ENCODE measurements at regions not wholly inside any gene's neighbourhood (a gene's known extent, or its start where the extent isn't known, plus 50 kb on each side); places are given as distances from the start of the nearest gene placed in this dataset.

GRCh38 chr2:13968811-13969210 is 663.7 kb upstream of the LRATD1 start:
- Histone ChIP-seq H3K4me1 (ENCODE audit: control insufficient read depth in 2 of 2, insufficient read depth in 2 of 2, low read length in 2 of 2) (no peaks in the 10 kb centered on the region), H3K9ac (ENCODE audit: low read length) (no peak overlapping the region), H3K4me3 (ENCODE audit: control extremely low read depth in 1 of 5, extremely low read depth in 1 of 5, insufficient read depth in 1 of 5, low read depth in 2 of 5, low read length in 4 of 5) (no peak overlapping the region), H3K27ac (ENCODE audit: low read length in 2 of 2) (no peak overlapping the region), H3K36me3 (replicated peaks in 1 of 2; ENCODE audit: control extremely low read depth in 1 of 2, control insufficient read depth in 1 of 2, extremely low read depth in 1 of 2, insufficient read depth in 2 of 2, low read length in 1 of 2) (no peaks in the 10 kb centered on the region), H3K27me3 (replicated peaks in 1 of 4; ENCODE audit: control extremely low read depth in 1 of 4, control insufficient read depth in 3 of 4, insufficient read depth in 4 of 4, low read length in 3 of 4) (no peaks in the 10 kb centered on the region), H3K9me3 (ENCODE audit: control extremely low read depth in 1 of 3, control insufficient read depth in 2 of 3, insufficient read depth in 1 of 3, low read length in 2 of 3) (peaks cover 0 to 5% (median 1%) of the 10 kb centered on the region in 3 donors), H2AFZ (ENCODE audit: insufficient read depth, low read depth, low read length, poor library complexity, severe bottlenecking) (no peak overlapping the region), H4K20me1 (ENCODE audit: control insufficient read depth, insufficient read depth, low read length, poor library complexity, severe bottlenecking) (no peaks in the 10 kb centered on the region), H3K79me2 (ENCODE audit: control insufficient read depth, insufficient read depth, low read length) (no peaks in the 10 kb centered on the region), H3K4me2 (replicated peaks; ENCODE audit: low read depth, low read length, poor library complexity, severe bottlenecking) (no peak overlapping the region)
- no peaks in the 10 kb centered on the region for H3K4me1 Mint-ChIP-seq
- no peak for DNase-seq
- ChIA-PET CTCF (no interaction called here), POLR2A (no interaction called here)
- ATAC-seq (ENCODE audit: low read depth): no peak
- no peaks in the 10 kb centered on the region for H3K27me3 Mint-ChIP-seq
- no peak for TF ChIP-seq EZH2 (IDR thresholded peaks at IDR 0.05; ENCODE audit: borderline replicate concordance, insufficient read depth, low read depth, low read length, poor library complexity, severe bottlenecking)
- TF ChIP-seq CTCF (IDR thresholded peaks at IDR 0.05): no peak
- no peak overlapping the region for H3K4me3 Mint-ChIP-seq
- 60% methylated on average over 1 of the region's 2 CpGs for WGBS (ENCODE audit: insufficient coverage)
- no peak overlapping the region for H3K27ac Mint-ChIP-seq
- intact Hi-C loops (cut with micrococcal nuclease): no loop called here
- peaks cover 2% of the 10 kb centered on the region for H3K9me3 Mint-ChIP-seq (ENCODE audit: insufficient read depth)

GRCh38 chr2:13986119-13986720 is 646.3 kb upstream of the LRATD1 start:
- intact Hi-C loops (cut with micrococcal nuclease): no loop called here
- H3K4me1 ChIP-seq (ENCODE audit: control insufficient read depth in 2 of 2, insufficient read depth in 2 of 2, low read length in 2 of 2): no peaks in the 10 kb centered on the region
- ChIA-PET CTCF (no interaction called here), POLR2A (no interaction called here)
- no peak for TF ChIP-seq CTCF (IDR thresholded peaks at IDR 0.05)
- TF ChIP-seq EZH2 (IDR thresholded peaks at IDR 0.05; ENCODE audit: borderline replicate concordance, insufficient read depth, low read depth, low read length, poor library complexity, severe bottlenecking): no peak
- H3K27me3 ChIP-seq (replicated peaks in 1 of 4; ENCODE audit: control extremely low read depth in 1 of 4, control insufficient read depth in 3 of 4, insufficient read depth in 4 of 4, low read length in 3 of 4): no peaks in the 10 kb centered on the region
- H3K4me1 Mint-ChIP-seq: no peaks in the 10 kb centered on the region
- no peak overlapping the region for H3K4me3 Mint-ChIP-seq
- no peak overlapping the region for H3K27ac Mint-ChIP-seq
- H3K9ac ChIP-seq (ENCODE audit: low read length): no peak overlapping the region
- H3K27ac ChIP-seq (ENCODE audit: low read length in 2 of 2): no peak overlapping the region
- H3K9me3 ChIP-seq (ENCODE audit: control extremely low read depth in 1 of 3, control insufficient read depth in 2 of 3, insufficient read depth in 1 of 3, low read length in 2 of 3): no peaks in the 10 kb centered on the region
- WGBS (ENCODE audit: insufficient coverage): 100% methylated on average over 1 of the region's 8 CpGs
- ATAC-seq (ENCODE audit: low read depth) (no peak), DNase-seq (no peak)
- no peak overlapping the region for H2AFZ ChIP-seq (ENCODE audit: insufficient read depth, low read depth, low read length, poor library complexity, severe bottlenecking)
- H3K9me3 Mint-ChIP-seq (ENCODE audit: insufficient read depth): peaks cover 6% of the 10 kb centered on the region
- no peaks in the 10 kb centered on the region for H4K20me1 ChIP-seq (ENCODE audit: control insufficient read depth, insufficient read depth, low read length, poor library complexity, severe bottlenecking)
- no peaks in the 10 kb centered on the region for H3K27me3 Mint-ChIP-seq
- H3K4me3 ChIP-seq (ENCODE audit: control extremely low read depth in 1 of 5, extremely low read depth in 1 of 5, insufficient read depth in 1 of 5, low read depth in 2 of 5, low read length in 4 of 5): no peak overlapping the region
- H3K36me3 ChIP-seq (replicated peaks in 1 of 2; ENCODE audit: control extremely low read depth in 1 of 2, control insufficient read depth in 1 of 2, extremely low read depth in 1 of 2, insufficient read depth in 2 of 2, low read length in 1 of 2): no peaks in the 10 kb centered on the region
- no peak overlapping the region for H3K4me2 ChIP-seq (replicated peaks; ENCODE audit: low read depth, low read length, poor library complexity, severe bottlenecking)
- no peaks in the 10 kb centered on the region for H3K79me2 ChIP-seq (ENCODE audit: control insufficient read depth, insufficient read depth, low read length)

All from B cell (primary cell).